Thyroid gland (tissue), 4 donors: ENCODE measurements at regions not wholly inside any gene's neighbourhood (a gene's known extent, or its start where the extent isn't known, plus 50 kb on each side); places are given as distances from the start of the nearest gene placed in this dataset.
"Not testable (repeated sequence)": the region's sequence is repeated elsewhere in the genome, so short reads cannot be mapped to it uniquely, and the experiment has no call there.

ENCODE experiments used
- DNase-seq, 2 donors: peaks; one replicate each; pipeline ENCODE4 v3.0.0-alpha.2; 2019
- H3K27ac ChIP-seq, 3 donors: fragments of 200-600 bp; sonication (generic); 1 replicate in 2 of 3; 2 replicates in 1 of 3; pipeline ENCODE4 v1.5.1; 2016 to 2019; ENCODE audit warnings: mild to moderate bottlenecking in 1 of 3, moderate library complexity in 1 of 3
- H3K27me3 ChIP-seq: fragments of 200-600 bp; sonication (generic); one replicate; pipeline ENCODE4 v1.5.1; 2019
- H3K36me3 ChIP-seq, 2 donors: fragments of 200-600 bp; sonication (generic); one replicate each; pipeline ENCODE4 v1.5.1; 2016 to 2019
- H3K4me1 ChIP-seq, 2 donors: fragments of 200-600 bp; sonication (generic); one replicate each; pipeline ENCODE4 v1.5.1; 2017 to 2019
- H3K4me3 ChIP-seq, 3 donors: fragments of 200-600 bp; sonication (generic); replicated peaks in 1 of 3; 1 replicate in 2 of 3; 2 replicates in 1 of 3; pipeline ENCODE4 v1.5.1; 2016; ENCODE audit warnings: mild to moderate bottlenecking in 1 of 3
- H3K9me3 ChIP-seq: fragments of 200-600 bp; sonication (generic); one replicate; pipeline ENCODE4 v1.5.1; 2017
- POLR2A ChIP-seq, 2 donors: fragments of 450-650 bp; IDR thresholded peaks; one replicate each; pipeline ENCODE4 v1.6.1; 2017; ENCODE audit warnings: antibody characterized with exemption in 2 of 2, mild to moderate bottlenecking in 2 of 2, moderate library complexity in 1 of 2
- WGBS, 2 donors: methylation state at CpG; one replicate each; pipeline ENCODE4 v1.1.5; 2017; 5-methylcytosine and 5-hydroxymethylcytosine counted together
- intact Hi-C: fragments of 100-400 bp; cut with DNase I; formaldehyde crosslinking; loops from one replicate; pipeline ENCODE4 v1.15.1; 2023
- TF ChIP-seq, protein P1 (sequence below), 6 experiments: fragments of 200-600 bp in 3 of 6; fragments of 450-650 bp in 3 of 6; sonication (generic) in 3 of 6; IDR thresholded peaks; one replicate each; pipeline ENCODE4 v1.5.1; 2016 to 2019; ENCODE audit warnings: antibody characterized with exemption in 6 of 6, mild to moderate bottlenecking in 2 of 6, inconsistent platforms in 1 of 6, moderate library complexity in 1 of 6

DNA sequence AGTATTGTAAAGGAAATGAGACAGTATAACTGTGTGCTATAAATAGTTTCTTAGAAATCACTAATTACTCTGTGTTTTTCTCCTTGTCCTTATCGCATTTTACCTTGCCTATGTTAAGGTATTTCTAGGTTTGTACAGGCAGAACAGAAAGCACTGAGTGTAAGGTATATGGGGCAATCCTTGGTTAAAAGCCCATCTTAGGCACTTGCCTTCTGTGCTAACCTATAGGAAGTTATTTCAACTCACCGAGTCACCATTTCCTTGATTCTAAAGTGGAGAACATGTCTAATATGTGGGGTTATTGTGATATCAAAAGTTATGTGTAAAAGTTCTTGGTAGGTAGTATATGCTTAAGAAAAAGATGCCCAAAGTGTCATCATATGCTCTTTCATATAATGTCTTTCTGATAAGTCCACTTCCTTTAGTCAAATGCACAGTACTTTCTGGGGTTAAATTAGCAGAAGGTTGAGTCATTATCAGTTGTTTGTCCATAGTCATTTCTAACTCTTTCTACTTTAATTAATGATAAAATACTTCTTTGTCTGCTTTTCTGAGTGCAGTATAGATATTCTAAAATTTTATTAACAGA lies 276.4 kb downstream of the UTRN start:
- Histone ChIP-seq H3K9me3 (no peaks in the 10 kb centered on the region), H3K36me3 (peaks cover 3 to 10% of the 10 kb centered on the region in 2 donors), H3K27me3 (no peaks in the 10 kb centered on the region), H3K27ac (no peak overlapping the region), H3K4me1 (no peaks in the 10 kb centered on the region), H3K4me3 (no peak overlapping the region)
- intact Hi-C loops, result no loop called here
- no peak for TF ChIP-seq POLR2A (IDR thresholded peaks at IDR 0.05)
- TF ChIP-seq, protein P1, sequence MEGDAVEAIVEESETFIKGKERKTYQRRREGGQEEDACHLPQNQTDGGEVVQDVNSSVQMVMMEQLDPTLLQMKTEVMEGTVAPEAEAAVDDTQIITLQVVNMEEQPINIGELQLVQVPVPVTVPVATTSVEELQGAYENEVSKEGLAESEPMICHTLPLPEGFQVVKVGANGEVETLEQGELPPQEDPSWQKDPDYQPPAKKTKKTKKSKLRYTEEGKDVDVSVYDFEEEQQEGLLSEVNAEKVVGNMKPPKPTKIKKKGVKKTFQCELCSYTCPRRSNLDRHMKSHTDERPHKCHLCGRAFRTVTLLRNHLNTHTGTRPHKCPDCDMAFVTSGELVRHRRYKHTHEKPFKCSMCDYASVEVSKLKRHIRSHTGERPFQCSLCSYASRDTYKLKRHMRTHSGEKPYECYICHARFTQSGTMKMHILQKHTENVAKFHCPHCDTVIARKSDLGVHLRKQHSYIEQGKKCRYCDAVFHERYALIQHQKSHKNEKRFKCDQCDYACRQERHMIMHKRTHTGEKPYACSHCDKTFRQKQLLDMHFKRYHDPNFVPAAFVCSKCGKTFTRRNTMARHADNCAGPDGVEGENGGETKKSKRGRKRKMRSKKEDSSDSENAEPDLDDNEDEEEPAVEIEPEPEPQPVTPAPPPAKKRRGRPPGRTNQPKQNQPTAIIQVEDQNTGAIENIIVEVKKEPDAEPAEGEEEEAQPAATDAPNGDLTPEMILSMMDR (IDR thresholded peaks at IDR 0.05), result no peak
- WGBS, 2 donors, result 93 to 96% methylated on average over 2 of the region's 2 CpGs
- DNase-seq, result no peak

GRCh38 chr6:144564202-144564601 lies 279.1 kb downstream of the UTRN start:
- intact Hi-C loops, result no loop called here
- TF ChIP-seq POLR2A (IDR thresholded peaks at IDR 0.05), result no peak
- TF ChIP-seq, protein P1 (IDR thresholded peaks at IDR 0.05), result no peak
- Histone ChIP-seq H3K9me3 (no peaks in the 10 kb centered on the region), H3K4me3 (no peak overlapping the region), H3K27ac (no peak overlapping the region), H3K27me3 (no peaks in the 10 kb centered on the region), H3K4me1 (no peaks in the 10 kb centered on the region), H3K36me3 (no peaks in the 10 kb centered on the region)
- DNase-seq, result no peak
- 95 to 99% methylated on average over 2 of the region's 2 CpGs for WGBS, 2 donors

DNA sequence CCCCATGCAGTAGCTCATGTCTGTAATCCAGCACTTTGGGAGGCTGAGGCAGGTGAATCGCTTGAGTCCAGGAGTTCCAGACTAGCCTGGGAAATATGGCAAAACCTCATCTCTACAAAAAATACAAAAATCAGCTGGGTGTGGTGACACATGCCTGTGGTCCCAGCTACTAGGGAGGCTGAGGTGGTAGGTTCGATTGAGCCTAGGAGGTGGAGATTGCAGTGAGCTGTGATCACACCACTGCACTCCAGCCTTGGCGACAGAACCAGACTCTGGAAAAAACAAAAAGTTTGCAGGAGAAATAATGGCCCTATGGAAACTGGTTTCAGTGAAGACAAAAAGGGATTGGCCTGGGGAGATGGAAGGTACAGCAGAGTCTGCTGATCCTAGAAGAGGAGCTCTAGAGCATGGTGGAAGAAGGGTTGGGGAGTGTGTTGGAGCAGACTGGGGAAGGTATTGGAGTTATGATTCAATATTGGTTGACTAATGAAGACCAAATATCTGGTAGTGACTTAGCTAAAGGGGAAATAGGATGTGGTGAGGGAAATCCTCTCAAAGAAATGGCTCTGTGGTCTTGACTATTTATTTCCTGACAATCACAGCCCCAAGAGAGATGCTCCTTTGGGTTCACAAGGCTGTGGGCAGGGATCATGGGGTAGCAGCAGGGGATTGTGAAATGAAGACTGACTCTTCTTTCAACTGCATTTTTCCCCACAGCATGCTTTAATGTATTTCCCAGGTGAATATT lies 281.9 kb downstream of the UTRN start:
- no peaks in the 10 kb centered on the region for H3K27me3 ChIP-seq
- H3K36me3 ChIP-seq, result no peaks in the 10 kb centered on the region
- TF ChIP-seq POLR2A (IDR thresholded peaks at IDR 0.05), result no peak
- intact Hi-C loops, result no loop called here
- WGBS, 2 donors, result 93 to 96% methylated on average over 3 of the region's 3 CpGs
- no peak overlapping the region for H3K27ac ChIP-seq
- H3K4me3 ChIP-seq, result no peak overlapping the region
- H3K9me3 ChIP-seq, result no peaks in the 10 kb centered on the region
- DNase-seq, result no peak
- H3K4me1 ChIP-seq, result no peaks in the 10 kb centered on the region

GRCh38 chr6:144568241-144568640 lies 283.1 kb downstream of the UTRN start:
- Histone ChIP-seq H3K36me3 (no peaks in the 10 kb centered on the region), H3K9me3 (no peaks in the 10 kb centered on the region), H3K27ac (no peak overlapping the region), H3K4me3 (no peak overlapping the region), H3K4me1 (no peaks in the 10 kb centered on the region), H3K27me3 (no peaks in the 10 kb centered on the region)
- WGBS, 2 donors, result 95 to 98% methylated on average over 8 of the region's 8 CpGs
- intact Hi-C loops, result no loop called here
- DNase-seq, result no peak
- TF ChIP-seq, protein P1 (IDR thresholded peaks at IDR 0.05), result no peak
- TF ChIP-seq POLR2A (IDR thresholded peaks at IDR 0.05), result no peak

DNA sequence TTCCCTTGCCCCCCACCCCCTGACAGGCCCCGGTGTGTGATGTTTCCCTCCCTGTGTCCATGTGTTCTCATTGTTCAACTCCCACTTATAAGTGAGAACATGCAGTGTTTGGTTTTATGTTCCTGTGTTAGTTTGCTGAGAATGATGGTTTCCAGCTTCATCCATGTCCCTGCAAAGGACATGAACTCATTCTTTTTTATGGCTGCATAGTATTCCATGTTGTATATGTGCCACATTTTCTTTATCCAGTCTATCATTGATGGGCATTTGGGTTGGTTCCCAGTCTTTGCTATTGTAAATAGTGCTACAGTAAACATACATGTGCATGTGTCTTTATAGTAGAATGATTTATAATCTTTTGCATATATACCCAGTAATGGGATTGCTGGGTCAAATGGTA lies 287.4 kb downstream of the UTRN start:
- H3K27me3 ChIP-seq, H3K9me3 ChIP-seq, H3K27ac ChIP-seq, H3K36me3 ChIP-seq, intact Hi-C loops, H3K4me3 ChIP-seq, DNase-seq, H3K4me1 ChIP-seq: not testable (repeated sequence)
- whole genome bisulfite sequencing, 2 donors, result 92 to 93% methylated on average over 1 of the region's 1 CpG

- 93 to 95% methylated on average over 2 of the region's 2 CpGs for WGBS, 2 donors
- TF ChIP-seq, protein P1 (IDR thresholded peaks at IDR 0.05), result no peak
- TF ChIP-seq POLR2A (IDR thresholded peaks at IDR 0.05), result no peak
- no peak overlapping the region for H3K4me3 ChIP-seq
- no peaks in the 10 kb centered on the region for H3K9me3 ChIP-seq
- intact Hi-C loops, result no loop called here
- no peaks in the 10 kb centered on the region for H3K27me3 ChIP-seq
- DNase-seq, result no peak
- H3K27ac ChIP-seq, result no peak overlapping the region
- H3K4me1 ChIP-seq, result no peaks in the 10 kb centered on the region
- peaks cover 8 to 10% of the 10 kb centered on the region in 2 donors for H3K36me3 ChIP-seq
Observed at GRCh38 chr6:144574796-144575195, 289.7 kb downstream of the UTRN start.
